SK-N-SH (cell line): ENCODE measurements at regions not wholly inside any gene's neighbourhood (a gene's known extent, or its start where the extent isn't known, plus 50 kb on each side); places are given as distances from the start of the nearest gene placed in this dataset.

Experiments used
- CTCF ChIA-PET: fragments of 300-600, 350-600 bp; formaldehyde crosslinking; extraction: SDS; loops from one replicate; lab custom pipeline; 2021; lab: Yijun Ruan, JAX
- POLR2A ChIA-PET: fragments of 350-600 bp; sonication (Branson Sonifier 250); formaldehyde crosslinking; extraction: SDS; loops from one replicate; lab custom pipeline; 2020; ENCODE audit warnings: antibody characterized with exemption, inconsistent platforms; lab: Yijun Ruan, JAX
- DNase-seq: peaks from one replicate; pipeline ENCODE4 v3.0.0; 2012
- H2AFZ ChIP-seq: fragments of 200-600 bp; sonication (generic); 2 replicates; pipeline ENCODE4 v1.8.1; 2016; ENCODE audit warnings: antibody characterized with exemption, mild to moderate bottlenecking, low read depth
- H3F3A ChIP-seq: fragments of 200-600 bp; sonication (generic); replicated peaks from 2 replicates; pipeline ENCODE3; 2016; ENCODE audit warnings: antibody characterized with exemption, mild to moderate bottlenecking; ENCODE audit not compliant: insufficient read depth
- H3K27ac ChIP-seq, 2 experiments: fragments of 200-500 bp in 1 of 2; fragments of 200-600 bp in 1 of 2; sonication (Bioruptor generic) in 1 of 2; sonication (generic), shearing (Covaris generic) in 1 of 2; 2 replicates each; pipeline versions ENCODE4 v1.5.1 to v1.6.1; 2014 to 2016; ENCODE audit warnings: low read depth in 2 of 2, inconsistent platforms in 1 of 2, low read length in 1 of 2, mild to moderate bottlenecking in 1 of 2, mixed read lengths in 1 of 2
- H3K27me3 ChIP-seq: fragments of 200-600 bp; sonication (generic), shearing (Covaris generic); 2 replicates; pipeline ENCODE4 v1.6.1; 2016; ENCODE audit warnings: mixed run types; ENCODE audit not compliant: insufficient read depth
- H3K36me3 ChIP-seq, 2 experiments: fragments of 200-500 bp in 1 of 2; fragments of 200-600 bp in 1 of 2; sonication (Bioruptor generic) in 1 of 2; sonication (generic) in 1 of 2; replicated peaks in 1 of 2; 2 replicates each; pipeline versions ENCODE3 to v1.5.1; 2014 to 2016; ENCODE audit warnings: low read length in 1 of 2, mild to moderate bottlenecking in 1 of 2; ENCODE audit not compliant: insufficient read depth in 2 of 2, control insufficient read depth in 1 of 2
- H3K4me1 ChIP-seq, 2 experiments: fragments of 200-500 bp in 1 of 2; fragments of 200-600 bp in 1 of 2; sonication (Bioruptor generic) in 1 of 2; sonication (generic), shearing (Covaris generic) in 1 of 2; 2 replicates each; pipeline versions ENCODE4 v1.5.1 to v1.6.1; 2014 to 2016; ENCODE audit warnings: low read depth in 1 of 2, low read length in 1 of 2, mixed run types in 1 of 2; ENCODE audit not compliant: insufficient read depth in 2 of 2, control insufficient read depth in 1 of 2
- H3K4me2 ChIP-seq: fragments of 200-600 bp; sonication (generic), shearing (Covaris generic); 2 replicates; pipeline ENCODE4 v1.6.1; 2017; ENCODE audit warnings: mixed run types
- H3K4me3 ChIP-seq, 2 experiments: fragments of 200-500 bp in 1 of 2; fragments of 200-600 bp in 1 of 2; sonication (Bioruptor generic) in 1 of 2; sonication (generic), shearing (Covaris generic) in 1 of 2; 2 replicates each; pipeline versions ENCODE4 v1.5.1 to v1.8.1; 2014 to 2016; ENCODE audit warnings: low read depth in 2 of 2, inconsistent platforms in 1 of 2, low read length in 1 of 2, mild to moderate bottlenecking in 1 of 2, mixed read lengths in 1 of 2, moderate library complexity in 1 of 2
- H3K79me2 ChIP-seq: fragments of 200-600 bp; sonication (generic); 2 replicates; pipeline ENCODE4 v1.8.1; 2017; ENCODE audit warnings: mild to moderate bottlenecking; ENCODE audit not compliant: insufficient read depth
- H3K9ac ChIP-seq: fragments of 200-600 bp; sonication (generic); 2 replicates; pipeline ENCODE4 v1.6.1; 2017; ENCODE audit warnings: mixed run types
- H3K9me2 ChIP-seq: fragments of 200-600 bp; sonication (generic); 2 replicates; pipeline ENCODE4 v1.6.1; 2017; ENCODE audit warnings: mixed run types
- H3K9me3 ChIP-seq: fragments of 200-600 bp; sonication (generic); 2 replicates; pipeline ENCODE4 v1.6.1; 2017; ENCODE audit warnings: mixed run types, mild to moderate bottlenecking, moderate library complexity
- H4K20me1 ChIP-seq: fragments of 200-600 bp; sonication (generic); 2 replicates; pipeline ENCODE4 v1.6.1; 2017; ENCODE audit warnings: mild to moderate bottlenecking, mixed run types; ENCODE audit not compliant: insufficient read depth
- CHD2 ChIP-seq: fragments of 150-350 bp; IDR thresholded peaks from 2 replicates; pipeline ENCODE4 v1.6.1; 2018; ENCODE audit warnings: low read length; ENCODE audit not compliant: partially characterized antibody
- CTCF ChIP-seq: fragments of 200-600 bp; sonication (generic); IDR thresholded peaks from 2 replicates; pipeline ENCODE4 v1.6.1; 2017; ENCODE audit warnings: antibody characterized with exemption, mild to moderate bottlenecking, moderate library complexity
- FOSL2 ChIP-seq: IDR thresholded peaks from 2 replicates; pipeline ENCODE4 v1.4.0; 2012; ENCODE audit warnings: low read depth, mild to moderate bottlenecking, moderate library complexity, borderline replicate concordance
- JUND ChIP-seq: IDR thresholded peaks from 2 replicates; pipeline ENCODE4 v1.4.0; 2012
- MAX ChIP-seq: IDR thresholded peaks from 2 replicates; pipeline ENCODE4 v1.4.0; 2012; ENCODE audit warnings: low read depth
- MEF2A ChIP-seq: IDR thresholded peaks from 2 replicates; pipeline ENCODE4 v1.4.0; 2012; ENCODE audit warnings: low read depth, borderline replicate concordance
- MXI1 ChIP-seq: IDR thresholded peaks from 2 replicates; pipeline ENCODE4 v1.6.1; 2012; ENCODE audit warnings: mild to moderate bottlenecking, low read depth, low read length, improper control_type of control experiment
- RAD21 ChIP-seq: IDR thresholded peaks from 2 replicates; pipeline ENCODE4 v1.6.1; 2012; ENCODE audit warnings: mild to moderate bottlenecking, low read length
- RFX5 ChIP-seq: IDR thresholded peaks from 2 replicates; pipeline ENCODE4 v1.6.1; 2012; ENCODE audit warnings: mild to moderate bottlenecking, improper control_type of control experiment, low read length
- RXRA ChIP-seq: IDR thresholded peaks from 2 replicates; pipeline ENCODE4 v1.4.0; 2012; ENCODE audit warnings: low read depth, mild to moderate bottlenecking, borderline replicate concordance
- SIN3A ChIP-seq: IDR thresholded peaks from 2 replicates; pipeline ENCODE4 v1.6.1; 2012; ENCODE audit warnings: low read depth, mild to moderate bottlenecking, low read length, moderate library complexity, borderline replicate concordance
- TAF1 ChIP-seq: IDR thresholded peaks from 2 replicates; pipeline ENCODE4 v1.6.1; 2012; ENCODE audit warnings: low read depth, mild to moderate bottlenecking, low read length, moderate library complexity, borderline replicate concordance
- TEAD4 ChIP-seq: IDR thresholded peaks from 2 replicates; pipeline ENCODE4 v1.4.0; 2012; ENCODE audit warnings: mild to moderate bottlenecking, borderline replicate concordance; ENCODE audit not compliant: insufficient read depth
- ZBTB33 ChIP-seq: IDR thresholded peaks from 2 replicates; pipeline ENCODE4 v1.4.0; 2012; ENCODE audit warnings: low read depth, borderline replicate concordance
- WGBS: methylation state at CpG from one replicate; pipeline ENCODE4 v1.1.6; 2017; ENCODE audit warnings: low lambda C conversion rate; 5-methylcytosine and 5-hydroxymethylcytosine counted together
- TF ChIP-seq, protein P1 (sequence below): IDR thresholded peaks from 2 replicates; pipeline ENCODE4 v1.4.0; 2012; ENCODE audit warnings: low read depth, borderline replicate concordance

GRCh38 chr7:156496363-156496769 is 144.2 kb upstream of the RNF32 start:
- ChIA-PET CTCF (no interaction called here), POLR2A (no interaction called here)
- Histone ChIP-seq H3K4me2 (no peak overlapping the region), H3K27me3 (no peaks in the 10 kb centered on the region), H3K4me3 (no peak overlapping the region), H3K36me3 (no peaks in the 10 kb centered on the region), H4K20me1 (no peaks in the 10 kb centered on the region), H3K9me2 (no peaks in the 10 kb centered on the region), H3K27ac (no peak overlapping the region), H3K79me2 (no peaks in the 10 kb centered on the region), H3K4me1 (no peaks in the 10 kb centered on the region), H3K9me3 (no peaks in the 10 kb centered on the region), H3F3A (no peaks in the 10 kb centered on the region), H2AFZ (no peak overlapping the region), H3K9ac (no peak overlapping the region)
- no peak for DNase-seq
- TF ChIP-seq ZBTB33: no peak
- TF ChIP-seq, protein P1, sequence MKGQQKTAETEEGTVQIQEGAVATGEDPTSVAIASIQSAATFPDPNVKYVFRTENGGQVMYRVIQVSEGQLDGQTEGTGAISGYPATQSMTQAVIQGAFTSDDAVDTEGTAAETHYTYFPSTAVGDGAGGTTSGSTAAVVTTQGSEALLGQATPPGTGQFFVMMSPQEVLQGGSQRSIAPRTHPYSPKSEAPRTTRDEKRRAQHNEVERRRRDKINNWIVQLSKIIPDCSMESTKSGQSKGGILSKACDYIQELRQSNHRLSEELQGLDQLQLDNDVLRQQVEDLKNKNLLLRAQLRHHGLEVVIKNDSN: no peak
- 37% methylated on average over 8 of the region's 8 CpGs for WGBS

GRCh38 chr7:156494960-156495359 is 145.6 kb upstream of the RNF32 start:
- DNase-seq: no peak
- Histone ChIP-seq H3K27me3 (peaks cover 7% of the 10 kb centered on the region; the same call in 1 of the 2 replicates), H3K36me3 (no peaks in the 10 kb centered on the region), H3K4me1 (no peaks in the 10 kb centered on the region), H3K9me3 (no peaks in the 10 kb centered on the region), H3K4me3 (no peak overlapping the region), H4K20me1 (no peaks in the 10 kb centered on the region), H3K27ac (no peak overlapping the region), H2AFZ (no peak overlapping the region), H3K9me2 (no peaks in the 10 kb centered on the region), H3K4me2 (no peak overlapping the region), H3K79me2 (no peaks in the 10 kb centered on the region), H3K9ac (no peak overlapping the region), H3F3A (no peaks in the 10 kb centered on the region)
- ChIA-PET CTCF (no interaction called here), POLR2A (no interaction called here)
- WGBS: 70% methylated on average over 5 of the region's 5 CpGs
- TF ChIP-seq FOSL2: no peak
- TF ChIP-seq RXRA: no peak

DNA sequence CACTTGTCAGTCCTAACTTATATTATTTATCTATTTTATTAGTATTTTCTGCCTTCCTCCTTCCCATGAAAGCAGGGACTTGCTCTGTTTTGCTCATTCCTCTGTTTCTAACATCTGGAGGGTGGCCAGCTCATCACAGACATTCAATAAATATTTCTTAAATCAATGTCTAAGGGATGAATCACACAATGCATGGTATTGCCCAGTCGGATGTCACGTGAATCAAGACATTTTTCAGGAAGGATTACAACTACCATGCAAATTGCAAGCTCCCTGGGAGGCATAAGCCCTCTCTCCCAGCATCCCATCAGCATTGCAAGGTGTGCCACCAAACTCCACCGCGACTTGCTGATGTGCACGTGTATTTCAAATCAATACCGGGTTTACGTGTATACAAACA is 146.6 kb upstream of the RNF32 start:
- Histone ChIP-seq H3K9ac (no peak overlapping the region), H3K9me2 (no peaks in the 10 kb centered on the region), H3K4me1 (no peaks in the 10 kb centered on the region), H3K27ac (no peak overlapping the region), H3K4me2 (no peak overlapping the region), H3K79me2 (no peaks in the 10 kb centered on the region), H3K27me3 (peaks cover 13% of the 10 kb centered on the region; the same call in 1 of the 2 replicates), H3K36me3 (no peaks in the 10 kb centered on the region), H3K9me3 (no peaks in the 10 kb centered on the region), H3F3A (no peaks in the 10 kb centered on the region), H2AFZ (no peak overlapping the region), H3K4me3 (no peak overlapping the region), H4K20me1 (no peaks in the 10 kb centered on the region)
- POLR2A ChIA-PET: no interaction called here
- 61% methylated on average over 7 of the region's 7 CpGs for WGBS
- DNase-seq: no peak
- CTCF ChIA-PET: interaction anchor here (1.0 kb wide), 1 partner anchor 9 kb away, joined by 3 read pairs; no protein-coding TSS in a partner anchor
- TF ChIP-seq TAF1 (no peak), RAD21 (no peak), FOSL2 (no peak), JUND (no peak), TEAD4 (no peak), MXI1 (no peak), SIN3A (no peak), ZBTB33 (no peak), RFX5 (no peak), MEF2A (no peak), CHD2 (no peak), CTCF (no peak), MAX (no peak)
